SH-SY5Y (cell line): ENCODE measurements at regions not wholly inside any gene's neighbourhood (a gene's known extent, or its start where the extent isn't known, plus 50 kb on each side); places are given as distances from the start of the nearest gene placed in this dataset.

Source experiments
- GATA2 ChIP-seq: IDR thresholded peaks from 2 replicates; pipeline ENCODE4 v1.6.1; 2011; ENCODE audit warnings: mild to moderate bottlenecking, low read depth, low read length
- GATA3 ChIP-seq: IDR thresholded peaks from 2 replicates; pipeline ENCODE4 v1.6.1; 2011; ENCODE audit warnings: low read depth, mild to moderate bottlenecking, low read length, moderate library complexity

- TF ChIP-seq GATA3 (no peak), GATA2 (no peak)
Measured at GRCh38 chr11:41879214-41879613, 419.8 kb upstream of the LRRC4C start.
